ENCODE measurements at regions not wholly inside any gene's neighbourhood (a gene's known extent, or its start where the extent isn't known, plus 50 kb on each side); places are given as distances from the start of the nearest gene placed in this dataset.

- ATAC-seq, result no peak
- DNase-seq, result no peak
- Mint-ChIP-seq H3K4me3 (no peak overlapping the region), H3K27me3 (peaks cover 11% of the 10 kb centered on the region), H3K36me3 (ENCODE audit: low read depth) (no peaks in the 10 kb centered on the region), H3K27ac (no peak overlapping the region), H3K4me1 (no peaks in the 10 kb centered on the region)
- no peaks in the 10 kb centered on the region for H3K9me3 ChIP-seq (ENCODE audit: control insufficient read depth, low read length, poor library complexity, severe bottlenecking)
These were observed 149.2 kb upstream of the PRDM1 start for GRCh38 chr6:105936972-105937371.

- Mint-ChIP-seq H3K27me3 (peaks cover 4% of the 10 kb centered on the region), H3K4me1 (no peaks in the 10 kb centered on the region), H3K36me3 (ENCODE audit: low read depth) (no peaks in the 10 kb centered on the region), H3K27ac (no peak overlapping the region), H3K4me3 (no peak overlapping the region)
- DNase-seq (no peak), ATAC-seq (no peak)
- H3K9me3 ChIP-seq (ENCODE audit: control insufficient read depth, low read length, poor library complexity, severe bottlenecking), result no peaks in the 10 kb centered on the region
These were observed 150.7 kb upstream of the PRDM1 start for GRCh38 chr6:105935416-105935815.

GRCh38 chr6:105934708-105935107 lies 151.4 kb upstream of the PRDM1 start:
- H3K4me3 Mint-ChIP-seq, result no peak overlapping the region

GRCh38 chr6:105932440-105932839 lies 153.7 kb upstream of the PRDM1 start:
- DNase-seq, result no peak
- no peaks in the 10 kb centered on the region for H3K4me1 Mint-ChIP-seq
- H3K27ac Mint-ChIP-seq, result no peak overlapping the region
- no peaks in the 10 kb centered on the region for H3K9me3 ChIP-seq (ENCODE audit: control insufficient read depth, low read length, poor library complexity, severe bottlenecking)
- H3K4me3 Mint-ChIP-seq, result no peak overlapping the region
- peaks cover 9% of the 10 kb centered on the region for H3K27me3 Mint-ChIP-seq
- ATAC-seq, result no peak
- no peaks in the 10 kb centered on the region for H3K36me3 Mint-ChIP-seq (ENCODE audit: low read depth)

More at GRCh38 chr6:105934708-105935107, 151.4 kb upstream of the PRDM1 start:
- H3K9me3 ChIP-seq (ENCODE audit: control insufficient read depth, low read length, poor library complexity, severe bottlenecking), result no peaks in the 10 kb centered on the region
- no peaks in the 10 kb centered on the region for H3K4me1 Mint-ChIP-seq
- H3K27me3 Mint-ChIP-seq, result peaks cover 9% of the 10 kb centered on the region
- no peak overlapping the region for H3K27ac Mint-ChIP-seq
- ATAC-seq, result no peak
- DNase-seq, result no peak
- no peaks in the 10 kb centered on the region for H3K36me3 Mint-ChIP-seq (ENCODE audit: low read depth)

GRCh38 chr6:105929626-105930025 lies 156.5 kb upstream of the PRDM1 start:
- Mint-ChIP-seq H3K4me1 (no peaks in the 10 kb centered on the region), H3K27me3 (peaks cover 17% of the 10 kb centered on the region), H3K36me3 (ENCODE audit: low read depth) (no peaks in the 10 kb centered on the region), H3K4me3 (no peak overlapping the region), H3K27ac (no peak overlapping the region)
- DNase-seq (no peak), ATAC-seq (no peak)
- no peaks in the 10 kb centered on the region for H3K9me3 ChIP-seq (ENCODE audit: control insufficient read depth, low read length, poor library complexity, severe bottlenecking)

- Mint-ChIP-seq H3K27ac (no peak overlapping the region), H3K4me1 (peaks cover 2% of the 10 kb centered on the region), H3K27me3 (peaks cover 17% of the 10 kb centered on the region), H3K4me3 (no peak overlapping the region), H3K36me3 (ENCODE audit: low read depth) (no peaks in the 10 kb centered on the region)
- H3K9me3 ChIP-seq (ENCODE audit: control insufficient read depth, low read length, poor library complexity, severe bottlenecking), result no peaks in the 10 kb centered on the region
- no peak for DNase-seq
- no peak for ATAC-seq
These were observed 159.8 kb upstream of the PRDM1 start for GRCh38 chr6:105926318-105926717.

GRCh38 chr6:105925706-105926105 lies 160.4 kb upstream of the PRDM1 start:
- no peaks in the 10 kb centered on the region for H3K9me3 ChIP-seq (ENCODE audit: control insufficient read depth, low read length, poor library complexity, severe bottlenecking)
- Mint-ChIP-seq H3K4me3 (no peak overlapping the region), H3K36me3 (ENCODE audit: low read depth) (no peaks in the 10 kb centered on the region), H3K4me1 (peaks cover 2% of the 10 kb centered on the region), H3K27ac (no peak overlapping the region), H3K27me3 (peaks cover 17% of the 10 kb centered on the region)
- ATAC-seq, result no peak
- DNase-seq, result no peak

GRCh38 chr6:105921781-105922180 lies 164.4 kb upstream of the PRDM1 start:
- DNase-seq, result no peak
- Mint-ChIP-seq H3K27me3 (peaks cover 8% of the 10 kb centered on the region), H3K4me1 (peaks cover 2% of the 10 kb centered on the region), H3K36me3 (ENCODE audit: low read depth) (peaks cover 2% of the 10 kb centered on the region), H3K27ac (no peak overlapping the region), H3K4me3 (no peak overlapping the region)
- no peaks in the 10 kb centered on the region for H3K9me3 ChIP-seq (ENCODE audit: control insufficient read depth, low read length, poor library complexity, severe bottlenecking)
- ATAC-seq, result no peak

GRCh38 chr6:105920071-105920470 lies 166.1 kb upstream of the PRDM1 start:
- peaks cover 2% of the 10 kb centered on the region for H3K36me3 Mint-ChIP-seq (ENCODE audit: low read depth)
- H3K9me3 ChIP-seq (ENCODE audit: control insufficient read depth, low read length, poor library complexity, severe bottlenecking), result no peaks in the 10 kb centered on the region
- H3K27ac Mint-ChIP-seq, result no peak overlapping the region
- no peak for DNase-seq
- H3K27me3 Mint-ChIP-seq, result peaks cover 5% of the 10 kb centered on the region
- H3K4me3 Mint-ChIP-seq, result no peak overlapping the region
- no peak for ATAC-seq
- peaks cover 2% of the 10 kb centered on the region for H3K4me1 Mint-ChIP-seq

GRCh38 chr6:105917038-105917695 lies 169.0 kb upstream of the PRDM1 start:
- ATAC-seq (no peak), DNase-seq (no peak)
- H3K9me3 ChIP-seq (ENCODE audit: control insufficient read depth, low read length, poor library complexity, severe bottlenecking), result no peaks in the 10 kb centered on the region
- Mint-ChIP-seq H3K4me3 (no peak overlapping the region), H3K36me3 (ENCODE audit: low read depth) (peaks cover 2% of the 10 kb centered on the region), H3K27me3 (peaks cover 5% of the 10 kb centered on the region), H3K27ac (no peak overlapping the region), H3K4me1 (peaks cover 2% of the 10 kb centered on the region)

- H3K4me1 Mint-ChIP-seq, result no peaks in the 10 kb centered on the region
- DNase-seq (no peak), ATAC-seq (no peak)
- no peaks in the 10 kb centered on the region for H3K9me3 ChIP-seq (ENCODE audit: control insufficient read depth, low read length, poor library complexity, severe bottlenecking)
- H3K4me3 Mint-ChIP-seq, result no peak overlapping the region
- no peak overlapping the region for H3K27ac Mint-ChIP-seq
- H3K27me3 Mint-ChIP-seq, result peaks cover 13% of the 10 kb centered on the region
- no peaks in the 10 kb centered on the region for H3K36me3 Mint-ChIP-seq (ENCODE audit: low read depth)
These were observed 175.0 kb upstream of the PRDM1 start for GRCh38 chr6:105911106-105911629.

- DNase-seq (no peak), ATAC-seq (no peak)
- Mint-ChIP-seq H3K27me3 (peaks cover 16% of the 10 kb centered on the region), H3K4me3 (no peak overlapping the region), H3K4me1 (no peaks in the 10 kb centered on the region), H3K36me3 (ENCODE audit: low read depth) (no peaks in the 10 kb centered on the region), H3K27ac (no peak overlapping the region)
- no peaks in the 10 kb centered on the region for H3K9me3 ChIP-seq (ENCODE audit: control insufficient read depth, low read length, poor library complexity, severe bottlenecking)
These were observed 177.0 kb upstream of the PRDM1 start for GRCh38 chr6:105909106-105909505.

- ATAC-seq, result no peak
- H3K4me1 Mint-ChIP-seq, result no peaks in the 10 kb centered on the region
- H3K36me3 Mint-ChIP-seq (ENCODE audit: low read depth), result no peaks in the 10 kb centered on the region
These were observed 178.1 kb upstream of the PRDM1 start for GRCh38 chr6:105907991-105908390.

GRCh38 chr6:105907301-105907700 lies 178.8 kb upstream of the PRDM1 start:
- H3K27ac Mint-ChIP-seq, result no peak overlapping the region
- no peaks in the 10 kb centered on the region for H3K4me1 Mint-ChIP-seq
- no peak overlapping the region for H3K4me3 Mint-ChIP-seq
- H3K9me3 ChIP-seq (ENCODE audit: control insufficient read depth, low read length, poor library complexity, severe bottlenecking), result no peaks in the 10 kb centered on the region
- H3K36me3 Mint-ChIP-seq (ENCODE audit: low read depth), result no peaks in the 10 kb centered on the region
- no peak for DNase-seq
- no peak for ATAC-seq
- H3K27me3 Mint-ChIP-seq, result peaks cover 16% of the 10 kb centered on the region

More at GRCh38 chr6:105907991-105908390, 178.1 kb upstream of the PRDM1 start:
- no peaks in the 10 kb centered on the region for H3K9me3 ChIP-seq (ENCODE audit: control insufficient read depth, low read length, poor library complexity, severe bottlenecking)
- H3K4me3 Mint-ChIP-seq, result no peak overlapping the region
- peaks cover 16% of the 10 kb centered on the region for H3K27me3 Mint-ChIP-seq
- no peak overlapping the region for H3K27ac Mint-ChIP-seq
- DNase-seq, result no peak

All from T-helper 17 cell (primary cell).